H4 (cell line): ENCODE measurements at regions not wholly inside any gene's neighbourhood (a gene's known extent, or its start where the extent isn't known, plus 50 kb on each side); places are given as distances from the start of the nearest gene placed in this dataset.
A peak's percentile ranks its signal among the peaks of the same experiment; 100 is the strongest.

Experiments
- DNase-seq: peaks from one replicate; pipeline ENCODE4 v3.0.0-alpha.2; 2015; ENCODE audit warnings: low spot score

- peak; percentile 13 for DNase-seq
Observed at GRCh38 chr6:141451511-141452353, 681.0 kb upstream of the GJE1 start.

DNA sequence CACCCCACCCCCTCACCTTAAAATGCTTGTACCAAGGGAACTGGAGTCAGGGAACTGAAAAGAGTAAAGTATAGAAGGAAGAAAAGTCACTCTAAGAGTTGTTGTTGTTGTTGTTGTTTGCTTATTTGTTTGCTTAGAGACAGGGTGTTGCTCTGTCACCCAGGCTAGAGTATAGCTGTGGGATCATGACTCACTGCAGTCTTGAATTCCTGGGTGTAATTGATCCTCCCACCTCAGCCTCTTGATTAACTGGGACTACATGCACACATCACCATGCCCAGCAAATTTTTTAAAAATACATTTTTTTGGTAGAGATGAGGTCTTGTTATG, 681.6 kb upstream of the GJE1 start:
- no peak for DNase-seq

DNA sequence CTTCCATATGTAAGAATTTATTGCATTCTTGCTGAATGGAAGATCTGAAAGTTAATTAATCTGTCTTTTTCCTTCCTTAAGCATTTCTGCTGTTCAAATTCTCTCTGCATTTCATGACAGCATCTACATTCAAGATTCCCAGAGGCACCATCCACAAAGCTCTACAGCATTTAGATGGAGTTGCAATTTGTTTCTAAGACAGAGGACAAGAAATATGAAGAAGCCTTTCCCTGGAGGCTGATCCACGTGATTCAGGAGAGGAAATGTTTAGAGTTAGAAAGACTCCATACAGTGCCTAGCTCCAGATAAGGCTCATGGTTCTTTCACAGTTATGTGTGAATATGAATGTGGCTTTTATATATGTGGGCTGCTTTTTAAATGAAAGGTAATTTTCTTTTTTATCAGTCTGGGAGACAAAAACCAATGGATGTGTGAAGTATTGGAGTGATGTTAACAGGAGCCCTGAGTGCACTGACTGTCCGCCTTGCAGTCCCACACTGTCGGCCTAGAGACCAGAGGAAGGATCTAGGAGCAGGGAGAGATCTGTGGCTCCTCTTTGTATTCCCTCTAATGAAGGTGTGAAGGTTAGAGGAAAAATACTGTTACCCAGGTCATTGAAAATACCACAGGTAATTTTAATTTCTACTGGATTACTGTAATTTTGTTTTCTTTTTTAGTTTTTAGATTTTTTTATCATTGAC, 686.6 kb upstream of the GJE1 start:
- no peak for DNase-seq

- DNase-seq = no peak
Observed at GRCh38 chr6:141443668-141444289, 688.9 kb upstream of the GJE1 start.

DNA sequence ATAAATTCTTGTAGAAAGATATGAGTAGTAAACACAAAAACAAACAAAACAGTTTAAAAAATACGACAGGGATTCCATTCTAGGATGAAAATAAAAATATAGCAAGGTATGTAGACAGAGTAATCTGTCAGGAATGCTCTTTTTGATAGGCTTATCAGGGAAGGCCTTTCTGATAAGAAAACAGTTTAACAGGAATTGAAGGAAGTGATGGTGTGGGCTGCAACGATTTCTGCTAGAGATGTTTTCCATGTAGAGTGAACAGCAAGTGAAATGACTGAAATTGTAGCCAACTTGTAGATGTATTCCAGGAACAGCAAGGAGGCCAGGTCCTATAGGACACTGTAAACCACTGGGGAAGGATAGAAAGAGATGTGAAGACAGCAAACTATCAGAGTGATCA, 689.7 kb upstream of the GJE1 start:
- DNase-seq = no peak

DNA sequence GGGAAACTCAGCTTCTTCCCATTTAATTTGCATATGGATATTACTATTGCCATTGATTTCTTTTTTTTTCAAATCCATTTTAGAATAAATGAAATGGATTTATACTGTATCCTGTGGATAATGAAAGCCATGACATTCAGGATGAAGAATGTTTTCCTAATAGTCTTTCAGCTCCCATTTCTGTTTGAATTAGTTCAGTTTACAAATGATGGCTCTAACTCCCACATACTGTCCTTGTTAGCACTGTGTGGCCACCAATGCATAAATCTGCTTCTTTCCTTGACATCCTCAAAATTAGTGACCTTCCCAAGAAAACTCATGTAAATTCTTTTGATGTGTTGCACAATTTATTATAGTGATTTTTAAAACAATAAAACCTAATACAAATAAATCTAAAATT, 693.2 kb upstream of the GJE1 start:
- DNase-seq = no peak

GRCh38 chr6:141437685-141438084, 695.0 kb upstream of the GJE1 start:
- DNase-seq = no peak

DNA sequence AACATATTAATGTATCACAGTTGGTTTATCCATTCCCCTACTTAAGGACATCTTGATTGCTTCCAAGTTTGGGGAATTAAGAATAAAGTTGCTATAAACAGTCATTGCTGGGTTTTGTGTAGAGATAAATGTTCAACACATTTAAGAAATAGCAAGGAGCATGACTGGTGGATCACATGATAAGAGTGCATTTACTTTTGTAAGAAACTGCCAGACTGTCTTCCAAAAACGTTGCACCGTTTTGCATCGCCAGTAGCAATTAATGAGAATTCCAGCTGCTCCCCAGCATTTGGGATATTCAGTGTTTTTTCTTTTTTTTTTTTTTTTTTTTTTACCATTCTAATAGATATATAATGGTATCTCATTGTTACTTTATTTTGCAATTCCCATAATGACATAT, 695.7 kb upstream of the GJE1 start:
- DNase-seq = no peak

DNA sequence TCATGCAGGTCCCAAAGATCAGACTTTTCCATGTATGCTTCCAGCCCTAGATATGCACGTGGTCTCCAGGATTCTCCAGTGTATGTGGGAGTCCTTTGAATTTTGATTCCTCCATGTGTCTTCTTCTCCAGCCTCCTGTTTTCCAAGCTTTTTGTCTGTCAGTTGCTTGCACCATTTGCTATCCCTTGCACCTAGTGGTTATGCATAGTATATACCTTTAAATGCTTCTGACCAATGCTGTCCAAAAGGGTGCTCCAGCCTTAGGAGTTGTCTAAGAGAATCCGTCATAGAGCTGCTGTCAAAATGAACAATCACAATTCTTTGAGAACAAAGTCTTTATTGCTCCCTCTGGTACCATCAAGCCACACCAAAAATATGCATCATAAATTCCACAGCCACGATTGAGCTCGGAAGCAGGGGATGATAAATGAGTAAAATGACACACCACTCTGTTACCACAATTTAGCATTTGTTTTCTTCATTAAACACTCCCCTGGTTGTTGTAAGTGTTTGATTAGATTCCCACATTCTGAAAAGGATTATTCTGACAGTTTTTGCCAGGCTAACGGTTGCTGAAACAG, 706.2 kb upstream of the GJE1 start:
- no peak for DNase-seq

DNA sequence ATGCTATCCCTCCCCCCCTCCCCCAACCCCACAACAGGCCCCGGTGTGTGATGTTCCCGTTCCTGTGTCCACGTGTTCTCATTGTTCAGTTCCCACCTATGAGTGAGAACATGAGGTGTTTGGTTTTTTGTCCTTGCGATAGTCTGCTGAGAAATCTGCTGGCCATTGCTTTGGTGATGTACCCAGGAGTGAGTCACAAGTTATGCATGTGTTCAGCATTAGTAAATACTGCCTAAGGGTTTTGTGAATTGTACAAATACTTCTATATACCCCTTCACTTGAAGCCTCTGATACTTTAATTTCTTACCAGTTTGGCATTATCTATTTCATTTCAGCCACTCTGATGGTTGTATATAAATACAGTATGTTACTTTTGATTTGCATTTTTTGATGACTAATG, 711.3 kb upstream of the GJE1 start:
- peak; percentile 43 for DNase-seq

- no peak for DNase-seq
Observed at GRCh38 chr6:141418076-141418475, 714.6 kb upstream of the GJE1 start.

- DNase-seq = no peak
Observed at GRCh38 chr6:141415896-141416295, 716.8 kb upstream of the GJE1 start.

- no peak for DNase-seq
Observed at GRCh38 chr6:141413196-141413595, 719.5 kb upstream of the GJE1 start.

GRCh38 chr6:141406761-141407160, 726.0 kb upstream of the GJE1 start:
- no peak for DNase-seq

GRCh38 chr6:141403827-141404226, 728.9 kb upstream of the GJE1 start:
- no peak for DNase-seq

GRCh38 chr6:141403103-141403502, 729.6 kb upstream of the GJE1 start:
- DNase-seq = no peak

DNA sequence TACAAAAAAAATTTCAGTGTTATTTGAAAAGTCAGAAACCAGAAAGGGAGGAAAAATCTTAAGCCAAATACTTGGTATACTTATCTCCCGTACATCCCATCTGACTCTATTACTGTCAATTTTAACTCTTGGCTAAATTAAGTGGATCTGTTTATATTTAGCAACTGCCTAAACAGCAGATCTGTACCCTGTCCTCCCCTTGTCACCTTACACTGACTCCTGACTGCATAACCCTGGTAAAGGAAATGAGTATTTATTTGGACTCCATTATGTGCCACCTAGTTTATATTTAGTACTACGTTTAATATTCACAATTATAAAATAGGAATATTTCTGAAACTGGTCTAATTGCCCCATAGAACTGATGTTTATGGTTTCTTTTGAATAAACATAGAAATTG, 730.2 kb upstream of the GJE1 start:
- no peak for DNase-seq

GRCh38 chr6:141401851-141402250, 730.9 kb upstream of the GJE1 start:
- no peak for DNase-seq

DNA sequence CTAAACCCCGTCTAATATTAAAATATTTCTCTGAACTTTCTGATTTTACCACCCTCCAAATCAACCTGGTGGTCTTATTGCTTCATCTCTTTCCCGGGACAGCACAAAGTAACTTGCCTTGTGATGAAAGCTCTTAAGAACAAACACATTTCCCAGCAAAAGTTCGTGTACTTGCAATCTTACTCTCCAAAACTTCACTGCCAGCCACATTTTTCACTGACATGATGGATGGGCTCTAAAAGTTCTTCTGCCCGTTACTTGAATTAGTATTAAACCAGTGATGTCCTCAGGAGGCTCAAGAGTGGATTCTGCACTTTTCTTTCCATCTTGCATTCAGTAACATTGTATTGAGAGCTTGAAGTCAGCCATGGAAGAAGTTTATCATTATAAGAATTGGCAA, 731.6 kb upstream of the GJE1 start:
- no peak for DNase-seq

- no peak for DNase-seq
Observed at GRCh38 chr6:141398949-141399348, 733.8 kb upstream of the GJE1 start.

DNA sequence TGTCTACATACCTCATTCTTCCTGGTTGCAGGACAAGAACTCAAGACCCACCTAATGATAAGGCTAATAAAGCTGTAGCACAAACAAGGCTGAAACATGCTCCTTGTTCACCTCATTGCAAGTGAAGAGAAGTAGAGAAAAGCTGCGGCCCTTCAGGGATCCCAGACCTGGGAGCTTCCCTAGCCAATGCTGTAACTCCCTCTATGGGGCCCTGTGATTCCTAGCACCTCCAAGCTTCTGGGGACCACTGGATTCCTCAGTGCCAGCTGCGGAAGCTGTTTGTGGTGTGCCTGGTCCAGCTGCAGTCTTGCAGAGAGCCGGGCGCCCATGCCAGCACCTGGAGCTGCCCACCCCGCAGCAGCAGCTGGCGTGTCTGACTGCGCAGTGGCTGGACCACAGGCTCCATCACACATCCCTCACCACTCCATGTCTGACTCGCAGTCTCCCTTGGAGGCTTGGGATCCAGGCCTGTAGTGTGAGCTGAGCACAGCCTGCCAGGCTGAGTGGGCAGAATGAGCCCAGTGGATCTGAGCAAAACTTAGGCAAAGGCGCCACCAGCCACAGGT, 737.2 kb upstream of the GJE1 start:
- DNase-seq = no peak

DNA sequence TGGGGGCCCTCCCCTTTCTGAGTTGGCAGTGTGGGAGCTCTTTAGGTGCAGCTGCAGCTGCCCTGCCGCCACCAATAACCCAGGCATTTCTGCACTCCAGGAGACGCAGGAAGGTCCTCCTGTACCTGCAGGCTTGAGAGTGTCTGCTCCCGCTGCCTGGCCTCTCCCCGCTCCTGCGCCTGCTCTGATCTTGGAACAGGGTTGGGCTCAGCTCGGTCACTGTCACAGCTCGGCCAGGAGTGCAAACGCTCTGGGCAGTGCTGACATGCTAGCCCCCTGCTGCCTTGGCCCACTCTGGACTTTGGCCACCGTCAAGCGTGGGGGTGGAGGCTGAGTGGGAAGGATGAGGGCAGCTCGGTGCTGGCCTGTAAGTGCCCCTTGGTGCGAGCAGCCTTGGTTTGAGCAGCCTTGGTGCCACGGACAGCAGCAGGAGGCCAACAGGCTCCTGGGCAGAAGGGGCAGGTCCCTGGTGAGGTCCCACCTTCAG, 738.1 kb upstream of the GJE1 start:
- DNase-seq = no peak
